ENCODE measurements at regions not wholly inside any gene's neighbourhood (a gene's known extent, or its start where the extent isn't known, plus 50 kb on each side); places are given as distances from the start of the nearest gene placed in this dataset.

DNA sequence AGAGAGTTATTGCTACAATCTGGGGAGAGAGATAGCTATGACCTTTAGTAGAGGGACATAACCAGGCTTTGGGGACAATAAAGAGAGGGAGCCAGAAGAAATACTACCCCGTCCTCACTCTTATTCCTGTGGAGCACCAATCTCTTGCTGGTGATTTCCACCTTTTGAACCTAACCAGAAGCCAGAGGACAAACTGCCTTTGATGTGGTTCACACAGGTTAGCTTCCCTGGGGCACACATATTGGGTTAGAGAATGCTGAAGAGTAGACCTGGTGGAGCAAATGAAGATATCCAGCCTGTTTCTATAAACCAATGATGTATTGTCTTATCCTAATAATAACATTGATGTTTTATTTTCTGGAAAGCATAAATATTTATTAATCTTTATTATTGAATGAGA, 399.3 kb downstream of the HTR7 start:
- Histone ChIP-seq H3K36me3 (ENCODE audit: insufficient read depth, low read length) (no peaks in the 10 kb centered on the region), H4K20me1 (ENCODE audit: insufficient read depth, low read length) (no peaks in the 10 kb centered on the region), H3K79me2 (ENCODE audit: insufficient read depth, low read length) (no peaks in the 10 kb centered on the region), H3K4me2 (ENCODE audit: insufficient read depth, low read length) (no peak overlapping the region), H3K4me1 (ENCODE audit: insufficient read depth, low read length) (no peaks in the 10 kb centered on the region), H3K4me3 (ENCODE audit: insufficient read depth, low read length) (no peak overlapping the region), H3K27ac (ENCODE audit: low read depth, low read length) (no peak overlapping the region), H3K9me3 (ENCODE audit: low read depth, low read length) (no peaks in the 10 kb centered on the region), H3K27me3 (ENCODE audit: insufficient read depth, low read length) (no peaks in the 10 kb centered on the region), H2AFZ (ENCODE audit: low read length) (no peak overlapping the region)
- no peak for DNase-seq (ENCODE audit: insufficient read length, low spot score, missing footprints)
- TF ChIP-seq, protein P1, sequence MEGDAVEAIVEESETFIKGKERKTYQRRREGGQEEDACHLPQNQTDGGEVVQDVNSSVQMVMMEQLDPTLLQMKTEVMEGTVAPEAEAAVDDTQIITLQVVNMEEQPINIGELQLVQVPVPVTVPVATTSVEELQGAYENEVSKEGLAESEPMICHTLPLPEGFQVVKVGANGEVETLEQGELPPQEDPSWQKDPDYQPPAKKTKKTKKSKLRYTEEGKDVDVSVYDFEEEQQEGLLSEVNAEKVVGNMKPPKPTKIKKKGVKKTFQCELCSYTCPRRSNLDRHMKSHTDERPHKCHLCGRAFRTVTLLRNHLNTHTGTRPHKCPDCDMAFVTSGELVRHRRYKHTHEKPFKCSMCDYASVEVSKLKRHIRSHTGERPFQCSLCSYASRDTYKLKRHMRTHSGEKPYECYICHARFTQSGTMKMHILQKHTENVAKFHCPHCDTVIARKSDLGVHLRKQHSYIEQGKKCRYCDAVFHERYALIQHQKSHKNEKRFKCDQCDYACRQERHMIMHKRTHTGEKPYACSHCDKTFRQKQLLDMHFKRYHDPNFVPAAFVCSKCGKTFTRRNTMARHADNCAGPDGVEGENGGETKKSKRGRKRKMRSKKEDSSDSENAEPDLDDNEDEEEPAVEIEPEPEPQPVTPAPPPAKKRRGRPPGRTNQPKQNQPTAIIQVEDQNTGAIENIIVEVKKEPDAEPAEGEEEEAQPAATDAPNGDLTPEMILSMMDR (IDR thresholded peaks at IDR 0.05; ENCODE audit: extremely low read depth, low read depth, low read length), result no peak

DNA sequence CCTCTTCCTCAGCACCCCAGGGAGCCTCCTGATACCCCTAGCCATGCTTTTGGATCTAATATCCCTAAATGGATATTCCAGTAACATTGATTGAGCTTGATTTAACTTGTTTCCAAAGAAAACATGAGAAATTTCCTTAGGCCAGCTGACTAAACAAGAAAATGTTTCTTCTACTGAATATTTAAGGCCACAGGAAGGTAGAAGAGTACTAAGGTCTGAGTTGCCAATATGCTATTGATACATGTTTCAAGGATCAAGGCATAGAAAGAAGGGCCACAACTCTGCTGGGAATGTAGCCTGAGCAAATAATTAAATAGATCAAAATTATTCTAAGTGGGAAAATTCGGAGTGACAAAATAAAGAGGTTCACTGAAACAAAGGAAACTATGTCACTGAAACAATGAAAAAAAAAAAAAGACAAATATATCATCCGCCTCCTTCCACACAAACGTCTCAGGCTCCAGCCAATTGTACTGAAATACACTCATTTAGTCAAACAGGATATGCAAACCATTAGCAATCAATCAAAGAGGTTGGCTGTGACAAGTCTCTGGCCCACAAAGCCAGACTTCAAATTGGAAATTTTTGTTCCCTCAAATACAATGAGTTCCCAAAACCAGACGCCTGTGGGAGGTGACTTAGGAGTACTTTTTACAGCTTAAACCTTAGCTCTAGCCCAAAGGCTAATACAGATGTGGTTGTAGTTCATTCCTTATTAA, 396.2 kb downstream of the HTR7 start:
- no peaks in the 10 kb centered on the region for H3K79me2 ChIP-seq (ENCODE audit: insufficient read depth, low read length)
- no peak overlapping the region for H3K4me3 ChIP-seq (ENCODE audit: insufficient read depth, low read length)
- H2AFZ ChIP-seq (ENCODE audit: low read length), result no peak overlapping the region
- no peak overlapping the region for H3K27ac ChIP-seq (ENCODE audit: low read depth, low read length)
- no peaks in the 10 kb centered on the region for H4K20me1 ChIP-seq (ENCODE audit: insufficient read depth, low read length)
- H3K27me3 ChIP-seq (ENCODE audit: insufficient read depth, low read length), result no peaks in the 10 kb centered on the region
- no peak for DNase-seq (ENCODE audit: insufficient read length, low spot score, missing footprints)
- H3K9me3 ChIP-seq (ENCODE audit: low read depth, low read length), result no peaks in the 10 kb centered on the region
- no peaks in the 10 kb centered on the region for H3K4me1 ChIP-seq (ENCODE audit: insufficient read depth, low read length)
- no peak overlapping the region for H3K4me2 ChIP-seq (ENCODE audit: insufficient read depth, low read length)
- H3K36me3 ChIP-seq (ENCODE audit: insufficient read depth, low read length), result no peaks in the 10 kb centered on the region
- TF ChIP-seq, protein P1 (IDR thresholded peaks at IDR 0.05; ENCODE audit: extremely low read depth, low read depth, low read length), result no peak

DNA sequence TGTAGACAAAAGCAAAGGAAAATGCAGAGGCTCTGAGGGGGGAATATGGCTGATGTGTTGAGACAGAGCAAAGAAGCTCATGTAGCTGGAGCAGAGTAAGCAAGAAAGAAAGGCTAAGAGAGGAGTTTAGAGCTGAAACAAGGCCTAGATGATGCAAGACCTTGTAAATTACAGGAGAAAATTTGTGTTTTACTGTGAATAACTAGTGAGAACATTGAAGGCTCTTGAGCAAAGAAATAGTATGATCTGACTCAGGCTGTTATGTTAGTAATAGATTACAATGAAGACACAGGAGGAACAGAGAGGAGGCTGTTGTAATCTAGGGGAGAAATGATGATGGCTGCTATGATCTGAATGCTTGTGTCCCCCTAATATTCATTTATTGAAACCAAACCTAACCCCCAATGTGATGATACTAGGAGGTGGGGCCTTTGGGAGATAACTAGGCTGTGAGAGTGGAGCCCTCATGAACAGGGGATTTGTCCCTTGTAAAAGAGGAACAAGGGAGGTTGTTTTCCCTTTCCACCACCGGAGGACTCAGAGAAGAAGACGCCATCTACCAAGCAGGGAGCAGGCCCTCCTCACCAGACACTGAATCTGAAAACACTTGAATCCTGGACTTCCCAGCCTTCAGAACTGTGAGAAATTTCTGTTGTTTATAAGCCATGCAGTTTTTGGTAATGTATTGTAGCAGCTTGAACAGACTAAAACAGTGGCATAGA, 394.9 kb downstream of the HTR7 start:
- TF ChIP-seq, protein P1 (IDR thresholded peaks at IDR 0.05; ENCODE audit: extremely low read depth, low read depth, low read length), result no peak
- DNase-seq (ENCODE audit: insufficient read length, low spot score, missing footprints), result no peak
- Histone ChIP-seq H3K9me3 (ENCODE audit: low read depth, low read length) (no peaks in the 10 kb centered on the region), H3K27ac (ENCODE audit: low read depth, low read length) (no peak overlapping the region), H3K4me3 (ENCODE audit: insufficient read depth, low read length) (no peak overlapping the region), H2AFZ (ENCODE audit: low read length) (peak overlapping the region; percentile 47), H3K4me1 (ENCODE audit: insufficient read depth, low read length) (no peaks in the 10 kb centered on the region), H3K79me2 (ENCODE audit: insufficient read depth, low read length) (no peaks in the 10 kb centered on the region), H3K36me3 (ENCODE audit: insufficient read depth, low read length) (no peaks in the 10 kb centered on the region), H4K20me1 (ENCODE audit: insufficient read depth, low read length) (no peaks in the 10 kb centered on the region), H3K27me3 (ENCODE audit: insufficient read depth, low read length) (no peaks in the 10 kb centered on the region), H3K4me2 (ENCODE audit: insufficient read depth, low read length) (no peak overlapping the region)

DNA sequence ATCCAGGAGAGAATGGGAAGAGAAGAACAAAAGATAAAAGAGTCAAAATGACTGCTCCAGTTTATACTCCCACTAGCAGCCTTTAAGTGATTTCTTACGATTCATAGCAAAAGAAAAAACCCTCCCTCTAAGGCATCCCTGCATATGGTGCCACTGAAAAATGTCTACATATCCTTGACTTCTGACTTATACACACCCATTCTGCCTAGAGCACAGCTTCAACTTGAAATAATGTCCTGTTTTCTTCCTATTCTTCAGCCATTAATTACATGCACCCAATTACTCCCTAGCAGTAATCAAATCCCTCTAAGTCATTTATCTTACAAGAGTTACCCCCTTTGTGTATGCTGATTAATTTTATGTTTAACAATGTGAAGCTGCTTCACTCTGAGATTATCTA, 393.5 kb downstream of the HTR7 start:
- Histone ChIP-seq H3K27ac (ENCODE audit: low read depth, low read length) (no peak overlapping the region), H3K4me2 (ENCODE audit: insufficient read depth, low read length) (no peak overlapping the region), H3K36me3 (ENCODE audit: insufficient read depth, low read length) (no peaks in the 10 kb centered on the region), H2AFZ (ENCODE audit: low read length) (no peak overlapping the region), H3K9me3 (ENCODE audit: low read depth, low read length) (no peaks in the 10 kb centered on the region), H3K79me2 (ENCODE audit: insufficient read depth, low read length) (no peaks in the 10 kb centered on the region), H3K4me3 (ENCODE audit: insufficient read depth, low read length) (no peak overlapping the region), H4K20me1 (ENCODE audit: insufficient read depth, low read length) (no peaks in the 10 kb centered on the region), H3K4me1 (ENCODE audit: insufficient read depth, low read length) (no peaks in the 10 kb centered on the region), H3K27me3 (ENCODE audit: insufficient read depth, low read length) (no peaks in the 10 kb centered on the region)
- no peak for DNase-seq (ENCODE audit: insufficient read length, low spot score, missing footprints)
- TF ChIP-seq, protein P1 (IDR thresholded peaks at IDR 0.05; ENCODE audit: extremely low read depth, low read depth, low read length), result no peak
